AG09319 (cell line): ENCODE measurements at regions not wholly inside any gene's neighbourhood (a gene's known extent, or its start where the extent isn't known, plus 50 kb on each side); places are given as distances from the start of the nearest gene placed in this dataset.

Experiments used
- DNase-seq: peaks from one replicate; pipeline ENCODE4 v3.0.0-alpha.2; 2010; ENCODE audit warnings: low read depth; ENCODE audit errors: extremely low read depth
- TF ChIP-seq, protein P1 (sequence below): IDR thresholded peaks from 2 replicates; pipeline ENCODE4 v1.5.1; 2011; ENCODE audit warnings: low read depth, mild to moderate bottlenecking, inconsistent platforms, low read length, moderate library complexity

DNA sequence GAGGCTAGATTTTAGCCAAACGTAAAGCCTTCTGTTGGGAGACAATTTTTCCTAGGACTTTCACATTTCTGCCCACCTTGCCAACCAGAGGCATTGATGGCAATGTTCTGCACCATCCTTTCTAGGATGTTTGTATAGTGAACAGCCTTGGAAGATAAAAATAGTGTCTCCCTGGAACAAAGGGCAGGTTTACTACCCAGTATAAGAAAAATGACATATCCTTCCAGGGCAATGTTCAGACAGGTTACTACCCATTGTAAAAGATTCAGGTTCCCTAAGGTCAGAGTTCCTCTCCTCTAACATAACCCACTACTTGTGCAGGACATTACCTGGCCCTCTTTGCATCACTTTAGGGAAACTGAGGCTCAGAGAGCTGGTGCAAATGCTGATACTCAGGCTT lies 248.2 kb upstream of the VEPH1 start:
- DNase-seq: no peak
- TF ChIP-seq, protein P1, sequence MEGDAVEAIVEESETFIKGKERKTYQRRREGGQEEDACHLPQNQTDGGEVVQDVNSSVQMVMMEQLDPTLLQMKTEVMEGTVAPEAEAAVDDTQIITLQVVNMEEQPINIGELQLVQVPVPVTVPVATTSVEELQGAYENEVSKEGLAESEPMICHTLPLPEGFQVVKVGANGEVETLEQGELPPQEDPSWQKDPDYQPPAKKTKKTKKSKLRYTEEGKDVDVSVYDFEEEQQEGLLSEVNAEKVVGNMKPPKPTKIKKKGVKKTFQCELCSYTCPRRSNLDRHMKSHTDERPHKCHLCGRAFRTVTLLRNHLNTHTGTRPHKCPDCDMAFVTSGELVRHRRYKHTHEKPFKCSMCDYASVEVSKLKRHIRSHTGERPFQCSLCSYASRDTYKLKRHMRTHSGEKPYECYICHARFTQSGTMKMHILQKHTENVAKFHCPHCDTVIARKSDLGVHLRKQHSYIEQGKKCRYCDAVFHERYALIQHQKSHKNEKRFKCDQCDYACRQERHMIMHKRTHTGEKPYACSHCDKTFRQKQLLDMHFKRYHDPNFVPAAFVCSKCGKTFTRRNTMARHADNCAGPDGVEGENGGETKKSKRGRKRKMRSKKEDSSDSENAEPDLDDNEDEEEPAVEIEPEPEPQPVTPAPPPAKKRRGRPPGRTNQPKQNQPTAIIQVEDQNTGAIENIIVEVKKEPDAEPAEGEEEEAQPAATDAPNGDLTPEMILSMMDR: no peak

DNA sequence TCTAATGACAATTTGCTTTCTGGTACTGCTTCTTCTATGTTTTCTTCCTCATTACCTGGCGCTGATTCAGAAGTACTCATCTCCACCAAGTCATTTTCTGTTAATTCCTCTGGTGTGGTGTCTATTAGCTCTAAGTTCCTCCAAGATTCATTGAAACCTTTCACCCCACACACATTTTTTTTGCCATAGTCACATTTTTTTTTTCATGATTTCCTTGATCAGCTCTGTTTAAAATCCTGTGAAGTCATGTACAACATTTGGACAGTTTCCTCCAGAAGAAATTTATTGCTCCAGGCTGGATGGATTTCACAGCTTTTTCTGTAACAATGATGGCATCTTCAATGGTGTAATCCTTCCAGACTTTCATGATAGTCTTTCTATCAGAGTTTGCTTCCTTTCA lies 243.2 kb upstream of the VEPH1 start:
- DNase-seq: peak; percentile 4
- TF ChIP-seq, protein P1: no peak

DNA sequence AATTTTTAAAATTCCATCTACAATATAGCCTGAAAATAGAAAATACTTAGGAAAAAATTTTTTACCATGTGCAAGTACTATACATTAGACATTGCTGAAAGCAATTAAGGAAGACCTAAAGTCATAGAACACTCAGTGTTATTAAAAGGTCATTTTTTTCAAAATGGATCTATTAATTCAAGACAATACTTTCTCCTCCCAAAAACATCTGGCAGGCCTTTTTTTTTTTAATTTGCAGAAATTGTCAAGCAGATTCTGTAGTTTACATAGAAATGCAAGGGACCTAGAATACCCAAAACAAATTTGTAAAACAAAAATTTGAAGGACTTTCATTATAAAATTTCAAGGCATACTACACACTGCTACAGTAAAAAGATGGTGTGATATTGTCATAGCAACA lies 238.4 kb upstream of the VEPH1 start:
- TF ChIP-seq, protein P1: no peak
- no peak for DNase-seq

DNA sequence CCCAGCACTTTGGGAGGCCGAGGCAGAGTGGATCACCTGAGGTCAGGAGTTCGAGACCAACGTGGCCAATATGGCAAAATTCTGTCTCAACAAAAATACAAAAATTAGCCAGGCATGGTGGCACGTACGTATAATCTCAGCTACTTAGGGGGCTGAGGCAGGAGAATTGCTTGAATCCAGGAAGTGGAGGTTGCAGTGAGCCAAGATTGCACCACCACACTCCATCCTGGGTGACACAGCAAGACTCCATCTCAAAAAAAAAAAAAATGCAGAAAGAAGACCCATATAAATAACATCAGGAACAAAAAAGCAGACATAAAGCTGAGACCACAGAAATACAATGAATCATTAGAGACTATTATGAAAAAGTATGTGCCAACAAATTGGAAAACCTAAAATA lies 235.2 kb upstream of the VEPH1 start:
- TF ChIP-seq, protein P1: no peak

DNA sequence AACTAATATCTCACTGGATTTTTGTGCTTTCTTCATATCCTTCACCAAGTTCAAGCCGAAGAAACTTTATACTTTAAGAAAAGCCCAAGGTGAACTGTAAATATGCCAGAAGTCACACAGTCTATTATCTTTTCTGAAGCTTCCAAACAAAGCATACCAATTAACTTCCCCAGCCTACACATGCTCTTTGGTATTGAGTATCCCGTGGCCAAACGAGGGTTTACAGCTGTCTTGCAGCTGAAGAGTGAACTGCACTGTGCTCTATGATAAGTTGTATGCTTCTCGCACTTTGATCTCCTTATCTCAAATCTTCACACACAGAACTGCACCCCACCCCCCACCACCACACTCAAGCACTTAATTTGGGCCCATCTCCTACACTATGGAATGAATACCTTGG lies 215.6 kb upstream of the VEPH1 start:
- TF ChIP-seq, protein P1: no peak
- DNase-seq: no peak

More for the DNA sequence above, 235.2 kb upstream of the VEPH1 start:
- DNase-seq: no peak

DNA sequence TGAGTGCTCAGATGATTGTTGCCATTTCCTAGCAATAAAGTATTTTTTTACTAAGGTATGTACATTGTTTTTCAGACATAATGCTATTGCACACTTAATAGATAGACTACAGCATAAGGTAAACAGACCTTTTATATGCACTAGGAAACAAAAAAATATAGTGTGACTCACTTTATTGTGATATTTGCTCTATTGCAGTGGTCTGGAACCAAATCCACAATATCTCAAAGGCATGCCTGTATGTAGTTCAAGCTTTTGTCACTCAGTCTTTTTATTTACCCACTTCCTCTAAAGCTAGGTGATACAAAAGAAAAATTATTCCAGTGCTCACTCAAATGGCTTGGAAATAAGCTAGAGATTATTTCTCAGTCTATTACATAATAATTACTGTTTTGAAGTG lies 209.9 kb upstream of the VEPH1 start:
- TF ChIP-seq, protein P1: no peak
- DNase-seq: no peak

DNA sequence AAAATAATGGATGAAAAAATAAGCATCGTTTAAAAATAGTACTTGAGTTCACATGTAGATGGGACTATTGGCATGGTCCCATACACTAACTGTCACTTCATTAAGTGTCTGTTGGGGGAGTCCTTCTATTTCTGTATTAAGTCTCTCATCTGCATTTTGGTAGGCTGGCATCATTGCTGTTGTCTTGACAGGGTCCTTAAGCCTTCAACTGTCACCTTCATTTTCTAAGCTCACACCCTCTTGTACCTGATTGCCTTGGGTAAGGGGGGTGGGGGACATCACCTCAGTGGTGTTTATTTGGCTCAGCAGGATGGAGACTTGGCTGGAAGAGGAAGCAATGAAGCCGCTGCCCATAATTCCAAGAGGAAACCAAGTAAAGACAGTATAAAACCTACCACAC lies 202.0 kb upstream of the VEPH1 start:
- TF ChIP-seq, protein P1: no peak

More for the DNA sequence above, 202.0 kb upstream of the VEPH1 start:
- DNase-seq: no peak
